ENCODE measurements at regions not wholly inside any gene's neighbourhood (a gene's known extent, or its start where the extent isn't known, plus 50 kb on each side); places are given as distances from the start of the nearest gene placed in this dataset.
"Not testable (repeated sequence)": the region's sequence is repeated elsewhere in the genome, so short reads cannot be mapped to it uniquely, and the experiment has no call there.

DNA sequence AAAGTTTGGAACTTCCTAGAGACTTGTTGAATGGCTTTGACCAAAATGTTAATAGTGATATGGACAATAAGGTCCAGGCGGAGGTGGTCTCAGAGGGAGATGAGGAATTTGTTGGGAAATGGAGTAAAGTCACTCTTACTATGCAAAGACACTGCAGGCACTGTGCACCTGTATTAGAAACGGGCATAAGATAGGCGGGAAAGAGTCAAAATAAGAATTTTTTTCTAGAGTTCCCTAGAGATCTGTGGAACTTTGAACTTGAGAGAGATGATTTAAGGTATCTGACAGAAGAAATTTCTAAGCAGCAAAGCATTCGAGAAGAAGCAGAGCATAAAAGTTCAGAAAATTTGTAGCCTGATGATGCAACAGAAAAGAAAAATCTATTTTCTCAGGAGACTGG lies 144.4 kb upstream of the C1QTNF3 start:
- TF ChIP-seq, protein P1, sequence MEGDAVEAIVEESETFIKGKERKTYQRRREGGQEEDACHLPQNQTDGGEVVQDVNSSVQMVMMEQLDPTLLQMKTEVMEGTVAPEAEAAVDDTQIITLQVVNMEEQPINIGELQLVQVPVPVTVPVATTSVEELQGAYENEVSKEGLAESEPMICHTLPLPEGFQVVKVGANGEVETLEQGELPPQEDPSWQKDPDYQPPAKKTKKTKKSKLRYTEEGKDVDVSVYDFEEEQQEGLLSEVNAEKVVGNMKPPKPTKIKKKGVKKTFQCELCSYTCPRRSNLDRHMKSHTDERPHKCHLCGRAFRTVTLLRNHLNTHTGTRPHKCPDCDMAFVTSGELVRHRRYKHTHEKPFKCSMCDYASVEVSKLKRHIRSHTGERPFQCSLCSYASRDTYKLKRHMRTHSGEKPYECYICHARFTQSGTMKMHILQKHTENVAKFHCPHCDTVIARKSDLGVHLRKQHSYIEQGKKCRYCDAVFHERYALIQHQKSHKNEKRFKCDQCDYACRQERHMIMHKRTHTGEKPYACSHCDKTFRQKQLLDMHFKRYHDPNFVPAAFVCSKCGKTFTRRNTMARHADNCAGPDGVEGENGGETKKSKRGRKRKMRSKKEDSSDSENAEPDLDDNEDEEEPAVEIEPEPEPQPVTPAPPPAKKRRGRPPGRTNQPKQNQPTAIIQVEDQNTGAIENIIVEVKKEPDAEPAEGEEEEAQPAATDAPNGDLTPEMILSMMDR (IDR thresholded peaks at IDR 0.05) = not testable (repeated sequence)
- not testable (repeated sequence) for TF ChIP-seq POLR2A (IDR thresholded peaks at IDR 0.05)

All from adrenal gland (tissue), 5 donors.